ENCODE measurements at regions not wholly inside any gene's neighbourhood (a gene's known extent, or its start where the extent isn't known, plus 50 kb on each side); places are given as distances from the start of the nearest gene placed in this dataset.

GRCh38 chr12:118851891-118852290, 129.4 kb upstream of the SRRM4 start:
- DNase-seq (ENCODE audit: low spot score), result no peak

GRCh38 chr12:118853634-118854033, 127.7 kb upstream of the SRRM4 start:
- DNase-seq (ENCODE audit: low spot score), result no peak

GRCh38 chr12:118855858-118856257, 125.5 kb upstream of the SRRM4 start:
- DNase-seq (ENCODE audit: low spot score), result no peak

GRCh38 chr12:118866346-118866745, 115.0 kb upstream of the SRRM4 start:
- DNase-seq (ENCODE audit: low spot score), result no peak

GRCh38 chr12:118870551-118870950, 110.8 kb upstream of the SRRM4 start:
- DNase-seq (ENCODE audit: low spot score), result no peak

GRCh38 chr12:118874698-118875548, 106.4 kb upstream of the SRRM4 start:
- DNase-seq (ENCODE audit: low spot score), result no peak

- no peak for DNase-seq (ENCODE audit: low spot score)
Observed at GRCh38 chr12:118880720-118881493, 100.4 kb upstream of the SRRM4 start.

- DNase-seq (ENCODE audit: low spot score), result no peak
Observed at GRCh38 chr12:118884226-118884625, 97.1 kb upstream of the SRRM4 start.

- no peak for DNase-seq (ENCODE audit: low spot score)
Observed at GRCh38 chr12:118900993-118901392, 80.3 kb upstream of the SRRM4 start.

GRCh38 chr12:118908811-118909210, 72.5 kb upstream of the SRRM4 start:
- DNase-seq (ENCODE audit: low spot score), result no peak

- DNase-seq (ENCODE audit: low spot score), result no peak
Observed at GRCh38 chr12:118912697-118913270, 68.6 kb upstream of the SRRM4 start.

- DNase-seq (ENCODE audit: low spot score), result no peak
Observed at GRCh38 chr12:118921761-118922160, 59.6 kb upstream of the SRRM4 start.

- DNase-seq (ENCODE audit: low spot score), result no peak
Observed at GRCh38 chr12:118922405-118922804, 58.9 kb upstream of the SRRM4 start.

- no peak for DNase-seq (ENCODE audit: low spot score)
Observed at GRCh38 chr12:118925407-118925806, 55.9 kb upstream of the SRRM4 start.

GRCh38 chr12:118925826-118926225, 55.5 kb upstream of the SRRM4 start:
- no peak for DNase-seq (ENCODE audit: low spot score)
